CD14-positive monocyte (primary cell): ENCODE measurements at regions not wholly inside any gene's neighbourhood (a gene's known extent, or its start where the extent isn't known, plus 50 kb on each side); places are given as distances from the start of the nearest gene placed in this dataset.

Source experiments
- DNase-seq, 3 donors: peaks; one replicate each; pipeline ENCODE4 v3.0.0-alpha.2; 2011 to 2022
- H2AFZ ChIP-seq: 2 replicates; pipeline ENCODE4 v1.6.0; 2012; ENCODE audit warnings: mild to moderate bottlenecking, low read depth, low read length, inconsistent platforms; ENCODE audit not compliant: insufficient read depth, poor library complexity, severe bottlenecking
- H3K27ac ChIP-seq, 2 donors: 1 replicate in 1 of 2; 2 replicates in 1 of 2; pipeline ENCODE4 v1.5.1; 2012 to 2013; ENCODE audit warnings: low read length in 2 of 2, control low read depth in 1 of 2, inconsistent platforms in 1 of 2, low read depth in 1 of 2, mild to moderate bottlenecking in 1 of 2
- H3K27me3 ChIP-seq, 2 donors: one replicate each; pipeline versions ENCODE4 v1.6.0 to v1.6.1; 2011 to 2013; ENCODE audit warnings: low read length in 2 of 2; ENCODE audit not compliant: control insufficient read depth in 2 of 2, insufficient read depth in 2 of 2
- H3K36me3 ChIP-seq, 2 donors: replicated peaks in 1 of 2; 1 replicate in 1 of 2; 2 replicates in 1 of 2; pipeline versions ENCODE4 v1.5.1 to v1.6.1; 2012 to 2013; ENCODE audit warnings: low read length in 2 of 2, control low read depth in 1 of 2, inconsistent platforms in 1 of 2, mild to moderate bottlenecking in 1 of 2; ENCODE audit not compliant: insufficient read depth in 2 of 2, control insufficient read depth in 1 of 2
- H3K4me1 ChIP-seq, 2 donors: 1 replicate in 1 of 2; 2 replicates in 1 of 2; pipeline versions ENCODE4 v1.5.1 to v1.6.1; 2012 to 2013; ENCODE audit warnings: low read length in 2 of 2, control low read depth in 1 of 2, inconsistent platforms in 1 of 2, mild to moderate bottlenecking in 1 of 2, moderate library complexity in 1 of 2; ENCODE audit not compliant: insufficient read depth in 2 of 2, control insufficient read depth in 1 of 2
- H3K4me2 ChIP-seq: replicated peaks from 2 replicates; pipeline ENCODE3; 2012; ENCODE audit warnings: low read length, moderate library complexity, mild to moderate bottlenecking; ENCODE audit not compliant: poor library complexity, severe bottlenecking; ENCODE audit errors: extremely low read depth
- H3K4me3 ChIP-seq, 3 experiments: fragments of 200-600 bp in 1 of 3; sonication (generic) in 1 of 3; replicated peaks in 1 of 3; 1 replicate in 2 of 3; 2 replicates in 1 of 3; pipeline ENCODE4 v1.5.1; 2011 to 2013; ENCODE audit warnings: low read length in 3 of 3, mild to moderate bottlenecking in 3 of 3, control low read depth in 2 of 3, low read depth in 2 of 3, inconsistent platforms in 1 of 3, moderate library complexity in 1 of 3
- H3K79me2 ChIP-seq: 2 replicates; pipeline ENCODE4 v1.6.0; 2012; ENCODE audit warnings: mild to moderate bottlenecking, control low read depth, inconsistent platforms, low read length, moderate library complexity; ENCODE audit not compliant: insufficient read depth
- H3K9ac ChIP-seq: 2 replicates; pipeline ENCODE4 v1.6.0; 2017; ENCODE audit warnings: low read length, mild to moderate bottlenecking; ENCODE audit not compliant: insufficient read depth, poor library complexity, severe bottlenecking
- H3K9me3 ChIP-seq, 2 donors: replicated peaks in 1 of 2; 1 replicate in 1 of 2; 2 replicates in 1 of 2; pipeline versions ENCODE4 v1.5.1 to v1.6.1; 2012 to 2013; ENCODE audit warnings: low read length in 2 of 2, control low read depth in 1 of 2; ENCODE audit not compliant: control insufficient read depth in 1 of 2, insufficient read depth in 1 of 2
- H4K20me1 ChIP-seq: 2 replicates; pipeline ENCODE4 v1.6.0; 2012; ENCODE audit warnings: mild to moderate bottlenecking, low read length, control low read depth, moderate library complexity; ENCODE audit not compliant: insufficient read depth
- H3K27ac Mint-ChIP-seq, 7 donors: one replicate each; pipeline ENCODE4 v1.8.0; 2020; ENCODE audit warnings: mild to moderate bottlenecking in 7 of 7, mixed read lengths in 7 of 7, moderate library complexity in 6 of 7, inconsistent platforms in 2 of 7
- H3K27me3 Mint-ChIP-seq, 3 donors: one replicate each; pipeline ENCODE4 v1.8.0; 2021 to 2022; ENCODE audit warnings: low read depth in 3 of 3, mild to moderate bottlenecking in 3 of 3, mixed read lengths in 3 of 3, moderate library complexity in 3 of 3, inconsistent platforms in 1 of 3
- H3K36me3 Mint-ChIP-seq, 2 donors: one replicate each; pipeline ENCODE4 v1.8.0; 2020; ENCODE audit warnings: mixed read lengths in 2 of 2, inconsistent platforms in 1 of 2, mild to moderate bottlenecking in 1 of 2
- H3K4me1 Mint-ChIP-seq: one replicate; pipeline ENCODE4 v1.8.0; 2020; ENCODE audit warnings: mild to moderate bottlenecking, mixed read lengths
- H3K4me3 Mint-ChIP-seq, 2 donors: one replicate each; pipeline ENCODE4 v1.8.0; 2020; ENCODE audit warnings: mild to moderate bottlenecking in 2 of 2, mixed read lengths in 2 of 2, moderate library complexity in 1 of 2
- H3K9me3 Mint-ChIP-seq, 7 donors: one replicate each; pipeline ENCODE4 v1.8.0; 2020 to 2022; ENCODE audit warnings: mixed read lengths in 7 of 7, mild to moderate bottlenecking in 6 of 7, moderate library complexity in 6 of 7, inconsistent platforms in 2 of 7
- CTCF ChIP-seq: fragments of 200-600 bp; IDR thresholded peaks from one replicate; pipeline ENCODE4 v1.8.0; 2022; ENCODE audit warnings: antibody characterized with exemption, mild to moderate bottlenecking
- WGBS: methylation state at CpG from one replicate; pipeline ENCODE4 v1.1.5; 2013; ENCODE audit warnings: missing lambda C conversion rate; ENCODE audit not compliant: insufficient coverage; 5-methylcytosine and 5-hydroxymethylcytosine counted together
- intact Hi-C, 2 donors: fragments of 100-400 bp; cut with micrococcal nuclease; formaldehyde crosslinking; loops; one replicate each; pipeline versions ENCODE4 v1.15.0 to v1.15.1; 2023

GRCh38 chr22:27157666-27158370, 500.4 kb downstream of the MIAT start:
- Histone ChIP-seq H3K27ac (no peak overlapping the region), H3K4me2 (no peak overlapping the region), H3K27me3 (peaks cover 0 to 7% of the 10 kb centered on the region in 2 donors), H3K9me3 (no peaks in the 10 kb centered on the region), H3K79me2 (no peaks in the 10 kb centered on the region), H3K36me3 (no peaks in the 10 kb centered on the region), H4K20me1 (no peaks in the 10 kb centered on the region), H3K4me3 (no peak overlapping the region), H3K4me1 (peaks cover 0 to 8% of the 10 kb centered on the region in 2 donors), H3K9ac (no peak overlapping the region), H2AFZ (no peak overlapping the region)
- Mint-ChIP-seq H3K4me3 (no peak overlapping the region), H3K27ac (no peak overlapping the region), H3K27me3 (peaks cover 5 to 22% (median 14%) of the 10 kb centered on the region in 3 donors), H3K36me3 (peaks cover 0 to 3% of the 10 kb centered on the region in 2 donors), H3K4me1 (peaks cover 15% of the 10 kb centered on the region), H3K9me3 (peaks cover 0 to 3% (median 0%) of the 10 kb centered on the region in 7 donors)
- WGBS: 80% methylated on average over 1 of the region's 13 CpGs
- DNase-seq: no peak
- intact Hi-C loops: loop anchor here in 1 of 2 donors (5.0 kb wide), 1 partner anchor 66 kb away; no protein-coding TSS in a partner anchor
- no peak for TF ChIP-seq CTCF

GRCh38 chr22:27159016-27159415, 501.6 kb downstream of the MIAT start:
- Histone ChIP-seq H3K4me3 (no peak overlapping the region), H3K4me2 (no peak overlapping the region), H3K4me1 (peaks cover 0 to 8% of the 10 kb centered on the region in 2 donors), H3K27me3 (peaks cover 0 to 7% of the 10 kb centered on the region in 2 donors), H3K36me3 (no peaks in the 10 kb centered on the region), H4K20me1 (no peaks in the 10 kb centered on the region), H3K27ac (no peak overlapping the region), H3K79me2 (no peaks in the 10 kb centered on the region), H3K9ac (no peak overlapping the region), H2AFZ (no peak overlapping the region), H3K9me3 (no peaks in the 10 kb centered on the region)
- TF ChIP-seq CTCF: no peak
- H3K9me3 Mint-ChIP-seq: peaks cover 0 to 5% (median 0%) of the 10 kb centered on the region in 7 donors
- H3K27ac Mint-ChIP-seq: peak overlapping the region in 1 of 7 donors; percentile 44
- intact Hi-C loops: loop anchor here in 1 of 2 donors (5.0 kb wide), 1 partner anchor 67 kb away; no protein-coding TSS in a partner anchor
- H3K4me1 Mint-ChIP-seq: peaks cover 13% of the 10 kb centered on the region
- no peak for DNase-seq
- 100% methylated on average over 2 of the region's 8 CpGs for WGBS
- no peak overlapping the region for H3K4me3 Mint-ChIP-seq
- H3K36me3 Mint-ChIP-seq: no peaks in the 10 kb centered on the region
- H3K27me3 Mint-ChIP-seq: peaks cover 5 to 29% (median 16%) of the 10 kb centered on the region in 3 donors
